NCI-H510A (cell line): ENCODE measurements at regions not wholly inside any gene's neighbourhood (a gene's known extent, or its start where the extent isn't known, plus 50 kb on each side); places are given as distances from the start of the nearest gene placed in this dataset.
A peak's percentile ranks its signal among the peaks of the same experiment; 100 is the strongest.
"Not testable (repeated sequence)": the region's sequence is repeated elsewhere in the genome, so short reads cannot be mapped to it uniquely, and the experiment has no call there.

ENCODE experiments used
- DNase-seq: peaks from one replicate; lab custom pipeline; 2025; lab: John Stamatoyannopoulos, UW

DNA sequence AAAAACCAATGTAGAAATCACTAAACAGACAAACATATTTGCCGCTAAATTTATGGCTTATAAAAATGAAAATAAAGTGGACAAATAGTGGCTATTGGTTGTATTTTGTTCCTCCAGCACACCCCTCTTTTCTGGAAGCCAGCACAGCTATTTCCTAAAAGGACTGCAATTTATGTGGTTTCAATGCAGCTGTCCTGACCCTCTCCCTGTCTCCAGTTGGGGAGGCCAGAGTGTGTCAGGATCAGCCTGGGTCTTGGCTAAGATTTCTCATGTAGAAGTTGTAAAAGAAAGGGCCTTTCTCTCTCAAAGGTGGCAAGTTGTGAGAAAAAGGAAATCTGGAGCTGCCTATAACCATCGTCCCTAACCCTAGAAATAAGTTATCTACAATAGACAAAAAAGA is 165.6 kb downstream of the ALDH8A1 start:
- DNase-seq, result no peak

- DNase-seq, result no peak
Observed at GRCh38 chr6:134778431-134778830, 171.5 kb downstream of the ALDH8A1 start.

- DNase-seq, result no peak
Observed at GRCh38 chr6:134774201-134774638, 175.7 kb downstream of the ALDH8A1 start.

GRCh38 chr6:134772671-134773360 is 177.1 kb downstream of the ALDH8A1 start:
- no peak for DNase-seq

DNA sequence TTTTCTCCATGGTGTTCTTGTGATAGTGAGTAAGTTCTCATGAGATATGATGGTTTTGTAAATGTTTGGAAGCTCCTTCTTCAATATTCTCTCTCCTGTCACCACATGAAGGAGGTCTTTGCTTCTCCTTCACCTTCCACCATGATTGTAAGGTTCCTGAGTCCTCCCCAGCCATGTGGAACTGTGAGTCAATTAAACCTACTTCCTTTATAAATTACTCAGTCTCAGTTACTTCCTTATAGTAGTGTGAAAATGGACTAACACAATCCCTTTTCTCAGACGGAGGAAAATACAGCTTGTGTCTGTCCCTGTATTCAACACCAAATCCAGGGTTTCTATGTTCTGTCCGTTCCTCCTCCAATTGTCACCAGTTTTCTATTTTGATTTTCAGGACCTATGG is 181.0 kb downstream of the ALDH8A1 start:
- DNase-seq, result no peak

GRCh38 chr6:134766497-134766896 is 183.4 kb downstream of the ALDH8A1 start:
- no peak for DNase-seq

- DNase-seq, result no peak
Observed at GRCh38 chr6:134764741-134765140, 185.2 kb downstream of the ALDH8A1 start.

GRCh38 chr6:134763575-134763974 is 186.3 kb downstream of the ALDH8A1 start:
- DNase-seq, result not testable (repeated sequence)

- DNase-seq, result no peak
Observed at GRCh38 chr6:134758621-134759020, 191.3 kb downstream of the ALDH8A1 start.

DNA sequence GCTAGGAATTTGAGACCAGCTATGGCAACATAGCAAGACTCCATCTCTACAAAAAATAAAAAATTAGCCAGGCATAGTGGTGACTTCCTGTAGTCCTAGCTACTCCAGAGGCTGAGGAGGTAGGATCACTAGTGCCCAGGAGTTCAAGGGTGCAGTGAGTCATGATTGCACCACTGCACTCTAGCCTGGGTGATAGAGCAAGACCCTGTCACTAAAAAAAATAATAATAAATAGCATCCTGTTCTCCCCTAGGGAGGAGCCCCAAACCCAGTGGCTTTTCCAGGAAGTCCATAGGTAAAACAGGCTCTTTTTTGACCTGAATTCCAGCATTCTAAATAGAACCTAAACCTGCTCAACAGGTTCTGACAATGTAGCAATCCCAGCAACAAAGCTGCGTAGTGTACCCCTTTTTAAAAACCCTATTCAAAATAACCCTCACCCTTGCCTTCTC is 192.0 kb downstream of the ALDH8A1 start:
- no peak for DNase-seq

GRCh38 chr6:134756374-134757025 is 193.4 kb downstream of the ALDH8A1 start:
- DNase-seq, result no peak

GRCh38 chr6:134754013-134754690 is 195.7 kb downstream of the ALDH8A1 start:
- DNase-seq, result no peak

GRCh38 chr6:134753001-134753400 is 196.9 kb downstream of the ALDH8A1 start:
- no peak for DNase-seq

- no peak for DNase-seq
Observed at GRCh38 chr6:134752445-134752844, 197.5 kb downstream of the ALDH8A1 start.

GRCh38 chr6:134750669-134751068 is 199.2 kb downstream of the ALDH8A1 start:
- no peak for DNase-seq

DNA sequence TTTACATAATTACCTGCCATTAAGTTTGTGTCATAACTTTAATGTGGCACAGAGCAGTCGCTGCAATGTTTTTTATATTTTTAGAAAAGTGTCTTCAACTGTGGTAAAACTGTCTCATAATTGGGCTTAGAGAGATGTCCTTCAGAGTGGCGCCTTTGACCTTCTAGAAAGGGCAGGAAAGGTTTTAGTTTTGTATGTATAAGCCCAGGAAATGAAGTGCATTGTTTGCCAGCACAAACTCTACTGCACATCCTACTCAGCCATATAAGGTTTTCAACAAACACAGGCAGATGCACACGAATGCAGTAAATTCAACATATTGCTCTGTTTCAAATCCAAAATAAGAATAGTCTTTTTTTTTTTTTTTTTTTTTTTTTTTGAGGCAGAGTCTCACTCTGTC is 201.4 kb downstream of the ALDH8A1 start:
- no peak for DNase-seq

DNA sequence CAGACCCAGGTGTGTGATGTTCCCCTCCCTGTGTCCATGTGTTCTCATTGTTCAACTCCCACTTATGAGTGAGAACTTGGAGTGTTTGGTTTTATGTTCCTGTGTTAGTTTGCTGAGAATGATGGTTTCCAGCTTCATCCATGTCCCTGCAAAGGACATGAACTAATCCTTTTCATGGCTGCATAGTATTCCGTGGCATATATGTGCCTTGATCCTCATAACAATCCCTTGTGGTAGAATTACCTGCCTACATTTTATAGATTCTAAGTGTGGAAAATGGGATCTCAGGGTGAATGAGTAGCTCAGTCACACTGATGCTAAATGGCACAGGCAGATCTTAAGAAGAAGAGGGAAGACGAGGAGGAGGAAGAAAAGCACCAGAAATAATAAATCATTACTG is 202.7 kb downstream of the ALDH8A1 start:
- DNase-seq, result not testable (repeated sequence)

GRCh38 chr6:134746140-134746539 is 203.8 kb downstream of the ALDH8A1 start:
- DNase-seq, result no peak

DNA sequence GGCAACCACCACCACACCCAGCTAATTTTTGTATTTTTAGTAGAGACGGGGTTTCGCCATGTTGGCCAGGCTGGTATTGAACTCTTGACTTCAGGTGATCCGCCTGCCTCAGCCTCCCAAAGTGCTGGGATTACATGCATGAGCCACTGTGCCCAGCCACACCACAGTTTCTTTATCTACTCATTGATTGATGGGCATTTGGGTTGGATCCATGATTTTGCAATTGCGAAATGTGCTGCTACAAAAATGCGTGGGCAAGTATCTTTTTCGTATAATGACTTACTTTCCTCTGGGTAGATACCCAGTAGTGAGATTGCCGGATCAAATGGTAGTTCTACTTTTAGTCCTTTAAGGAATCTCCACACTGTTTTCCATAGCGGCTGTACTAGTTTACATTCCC is 204.7 kb downstream of the ALDH8A1 start:
- not testable (repeated sequence) for DNase-seq

DNA sequence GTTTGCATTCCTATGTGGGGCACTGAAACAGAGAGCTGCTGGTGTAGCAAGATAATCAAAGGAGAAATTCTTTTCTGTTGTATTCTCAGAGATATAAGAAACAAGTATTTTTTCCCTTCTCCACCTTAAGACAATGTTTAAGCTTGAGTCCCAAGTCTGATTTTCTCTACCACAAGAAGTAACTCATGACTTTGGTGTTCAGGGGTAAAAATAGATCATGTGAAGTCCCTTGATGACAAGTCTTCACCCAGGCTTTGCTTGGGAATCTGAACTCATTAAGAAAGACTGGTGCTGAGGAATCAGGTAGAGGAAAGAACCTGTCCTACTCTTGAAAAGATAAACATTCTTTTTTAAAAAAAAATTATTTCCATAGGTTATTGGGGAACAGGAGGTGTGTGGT is 205.6 kb downstream of the ALDH8A1 start:
- DNase-seq, result no peak

GRCh38 chr6:134741200-134741536 is 208.7 kb downstream of the ALDH8A1 start:
- DNase-seq, result peak; percentile 19

DNA sequence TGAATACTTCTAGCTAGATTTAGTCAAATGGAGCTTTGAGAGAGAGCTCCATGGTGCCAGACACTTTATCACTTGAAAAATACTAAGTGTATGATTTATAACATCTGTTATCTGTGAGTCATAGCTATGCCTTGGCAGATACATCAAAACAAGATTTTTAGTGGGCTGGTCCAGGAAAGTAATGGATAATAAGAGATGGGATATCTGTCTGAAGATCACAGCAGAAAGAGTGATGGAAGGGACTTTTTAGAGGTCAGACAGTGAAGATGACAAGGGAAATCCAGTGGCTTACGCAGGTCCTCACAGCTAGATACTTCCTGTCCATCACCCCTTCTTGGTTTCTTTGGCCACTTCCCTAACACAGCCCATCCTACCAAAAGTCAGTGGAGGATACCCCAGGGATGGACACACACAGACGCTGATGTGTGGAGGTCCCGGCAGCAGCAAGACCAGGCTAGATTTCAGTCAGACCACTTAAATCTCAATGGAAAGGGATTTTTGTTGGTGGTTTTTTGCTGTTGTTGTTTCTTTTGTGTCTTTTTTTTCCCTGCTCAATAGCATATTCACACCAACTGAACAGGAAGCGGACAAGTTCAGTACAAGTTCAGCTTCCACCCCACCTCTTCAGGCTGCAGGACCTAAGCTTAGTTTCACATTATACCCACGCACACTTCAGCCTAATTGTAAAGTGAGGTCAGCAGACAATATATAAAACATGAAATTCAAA is 209.3 kb downstream of the ALDH8A1 start:
- no peak for DNase-seq

DNA sequence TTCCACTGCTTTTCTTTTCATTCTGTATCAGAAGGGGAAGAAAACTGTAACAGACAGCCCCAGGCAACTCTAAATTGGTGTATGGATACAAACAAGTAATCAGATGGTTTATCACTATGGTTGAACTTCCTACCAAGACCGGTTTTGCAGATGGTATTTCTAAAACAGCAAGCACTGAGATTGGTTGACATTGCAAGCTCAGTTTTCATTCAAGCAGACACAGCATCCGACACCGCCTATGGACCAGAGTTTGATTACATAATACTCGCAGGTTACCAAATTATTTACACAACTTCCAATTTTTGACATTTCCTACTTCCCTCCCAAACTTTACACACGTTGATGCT is 209.9 kb downstream of the ALDH8A1 start:
- no peak for DNase-seq
